HL-60 (cell line): ENCODE measurements at regions not wholly inside any gene's neighbourhood (a gene's known extent, or its start where the extent isn't known, plus 50 kb on each side); places are given as distances from the start of the nearest gene placed in this dataset.

ENCODE experiments used
- POLR2AphosphoS5 ChIP-seq: IDR thresholded peaks from 2 replicates; pipeline ENCODE4 v1.6.1; 2012; ENCODE audit warnings: low read depth
- SPI1 ChIP-seq: IDR thresholded peaks from 2 replicates; pipeline ENCODE4 v1.6.1; 2012; ENCODE audit warnings: low read depth, mild to moderate bottlenecking, borderline replicate concordance
- TF ChIP-seq, protein P1 (sequence below): IDR thresholded peaks from one replicate; pipeline ENCODE4 v1.5.1; 2011; ENCODE audit warnings: low read length, control low read depth, inconsistent platforms; ENCODE audit not compliant: insufficient read depth
- TF ChIP-seq, protein P2 (sequence below): IDR thresholded peaks from 2 replicates; pipeline ENCODE4 v1.6.1; 2012; ENCODE audit warnings: low read depth; ENCODE audit not compliant: insufficient replicate concordance

- TF ChIP-seq, protein P1, sequence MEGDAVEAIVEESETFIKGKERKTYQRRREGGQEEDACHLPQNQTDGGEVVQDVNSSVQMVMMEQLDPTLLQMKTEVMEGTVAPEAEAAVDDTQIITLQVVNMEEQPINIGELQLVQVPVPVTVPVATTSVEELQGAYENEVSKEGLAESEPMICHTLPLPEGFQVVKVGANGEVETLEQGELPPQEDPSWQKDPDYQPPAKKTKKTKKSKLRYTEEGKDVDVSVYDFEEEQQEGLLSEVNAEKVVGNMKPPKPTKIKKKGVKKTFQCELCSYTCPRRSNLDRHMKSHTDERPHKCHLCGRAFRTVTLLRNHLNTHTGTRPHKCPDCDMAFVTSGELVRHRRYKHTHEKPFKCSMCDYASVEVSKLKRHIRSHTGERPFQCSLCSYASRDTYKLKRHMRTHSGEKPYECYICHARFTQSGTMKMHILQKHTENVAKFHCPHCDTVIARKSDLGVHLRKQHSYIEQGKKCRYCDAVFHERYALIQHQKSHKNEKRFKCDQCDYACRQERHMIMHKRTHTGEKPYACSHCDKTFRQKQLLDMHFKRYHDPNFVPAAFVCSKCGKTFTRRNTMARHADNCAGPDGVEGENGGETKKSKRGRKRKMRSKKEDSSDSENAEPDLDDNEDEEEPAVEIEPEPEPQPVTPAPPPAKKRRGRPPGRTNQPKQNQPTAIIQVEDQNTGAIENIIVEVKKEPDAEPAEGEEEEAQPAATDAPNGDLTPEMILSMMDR = no peak
- TF ChIP-seq POLR2AphosphoS5 = no peak
- TF ChIP-seq, protein P2, sequence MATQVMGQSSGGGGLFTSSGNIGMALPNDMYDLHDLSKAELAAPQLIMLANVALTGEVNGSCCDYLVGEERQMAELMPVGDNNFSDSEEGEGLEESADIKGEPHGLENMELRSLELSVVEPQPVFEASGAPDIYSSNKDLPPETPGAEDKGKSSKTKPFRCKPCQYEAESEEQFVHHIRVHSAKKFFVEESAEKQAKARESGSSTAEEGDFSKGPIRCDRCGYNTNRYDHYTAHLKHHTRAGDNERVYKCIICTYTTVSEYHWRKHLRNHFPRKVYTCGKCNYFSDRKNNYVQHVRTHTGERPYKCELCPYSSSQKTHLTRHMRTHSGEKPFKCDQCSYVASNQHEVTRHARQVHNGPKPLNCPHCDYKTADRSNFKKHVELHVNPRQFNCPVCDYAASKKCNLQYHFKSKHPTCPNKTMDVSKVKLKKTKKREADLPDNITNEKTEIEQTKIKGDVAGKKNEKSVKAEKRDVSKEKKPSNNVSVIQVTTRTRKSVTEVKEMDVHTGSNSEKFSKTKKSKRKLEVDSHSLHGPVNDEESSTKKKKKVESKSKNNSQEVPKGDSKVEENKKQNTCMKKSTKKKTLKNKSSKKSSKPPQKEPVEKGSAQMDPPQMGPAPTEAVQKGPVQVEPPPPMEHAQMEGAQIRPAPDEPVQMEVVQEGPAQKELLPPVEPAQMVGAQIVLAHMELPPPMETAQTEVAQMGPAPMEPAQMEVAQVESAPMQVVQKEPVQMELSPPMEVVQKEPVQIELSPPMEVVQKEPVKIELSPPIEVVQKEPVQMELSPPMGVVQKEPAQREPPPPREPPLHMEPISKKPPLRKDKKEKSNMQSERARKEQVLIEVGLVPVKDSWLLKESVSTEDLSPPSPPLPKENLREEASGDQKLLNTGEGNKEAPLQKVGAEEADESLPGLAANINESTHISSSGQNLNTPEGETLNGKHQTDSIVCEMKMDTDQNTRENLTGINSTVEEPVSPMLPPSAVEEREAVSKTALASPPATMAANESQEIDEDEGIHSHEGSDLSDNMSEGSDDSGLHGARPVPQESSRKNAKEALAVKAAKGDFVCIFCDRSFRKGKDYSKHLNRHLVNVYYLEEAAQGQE = no peak
- no peak for TF ChIP-seq SPI1
Observed at GRCh38 chr9:12091865-12092527, 601.2 kb upstream of the TYRP1 start.
